IPS-NIHi11 (cell line): ENCODE measurements at regions not wholly inside any gene's neighbourhood (a gene's known extent, or its start where the extent isn't known, plus 50 kb on each side); places are given as distances from the start of the nearest gene placed in this dataset.
A peak's percentile ranks its signal among the peaks of the same experiment; 100 is the strongest.

Source experiments
- DNase-seq: peaks from one replicate; pipeline ENCODE4 v3.0.0; 2012; ENCODE audit warnings: mixed read lengths, low spot score

DNA sequence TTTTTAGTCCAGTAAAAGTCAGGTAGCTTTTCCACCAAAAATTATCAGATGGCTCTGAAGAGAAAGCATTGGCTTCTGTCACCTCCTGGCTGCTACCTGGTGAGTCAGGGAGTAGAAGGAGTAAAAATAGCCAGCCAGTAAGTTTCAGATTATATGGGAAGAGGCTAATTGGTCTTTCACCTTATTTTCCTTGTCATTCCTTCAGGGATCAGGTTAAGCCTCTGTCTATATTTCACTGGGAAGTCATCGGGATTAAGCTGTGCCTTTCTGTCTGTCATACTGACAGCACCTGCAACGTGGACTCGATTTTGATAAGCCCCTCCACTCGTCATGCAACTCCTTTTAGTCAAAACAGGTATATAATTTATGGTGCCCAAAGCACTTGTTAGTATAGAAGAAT, 380.7 kb upstream of the CELF4 start:
- DNase-seq = no peak

DNA sequence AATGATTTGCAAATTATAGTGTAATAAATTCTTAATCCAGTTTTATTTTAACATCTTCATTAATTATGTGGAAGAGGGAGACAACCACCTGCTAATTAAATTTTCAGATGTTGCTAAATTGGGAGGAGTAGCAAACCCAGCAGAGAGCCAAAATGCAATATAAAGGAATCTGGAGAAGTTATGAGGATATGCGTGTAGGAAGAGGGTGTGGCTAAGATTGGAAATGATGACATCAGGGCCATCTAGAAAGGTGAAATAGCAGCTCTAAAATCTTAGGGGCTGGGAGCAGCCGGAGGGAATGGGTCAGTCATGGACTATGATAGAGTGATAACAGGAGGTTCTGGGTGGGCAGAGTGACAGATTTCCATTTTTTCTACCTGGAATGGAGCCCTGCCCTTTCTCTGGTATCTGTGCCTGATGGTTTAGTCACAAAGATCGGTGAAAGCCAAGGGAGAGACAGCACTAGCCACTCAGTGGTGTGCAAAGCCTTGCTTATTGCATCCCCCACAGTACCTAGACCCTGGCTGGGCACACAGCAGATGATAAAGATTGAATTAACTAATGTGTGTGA, 379.2 kb upstream of the CELF4 start:
- no peak for DNase-seq

DNA sequence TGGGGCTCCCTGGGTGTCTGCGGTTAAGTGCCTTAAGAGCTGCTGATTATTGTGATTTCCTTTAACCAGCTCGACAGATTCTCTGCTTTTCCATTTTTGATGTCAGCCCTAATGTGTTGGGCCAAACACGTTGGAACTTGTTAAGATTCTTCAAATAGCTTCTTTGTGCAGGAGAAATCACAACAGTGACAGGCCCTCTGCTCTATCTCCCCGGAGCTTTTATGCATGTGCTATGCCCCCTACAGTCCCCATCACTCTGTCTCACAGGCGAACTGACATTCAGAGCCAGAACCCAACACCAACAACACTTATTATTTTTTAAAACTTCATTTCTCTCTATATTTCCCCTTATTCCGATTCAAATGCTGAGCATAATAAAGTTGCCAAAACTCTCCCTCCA, 371.7 kb upstream of the CELF4 start:
- DNase-seq = no peak

DNA sequence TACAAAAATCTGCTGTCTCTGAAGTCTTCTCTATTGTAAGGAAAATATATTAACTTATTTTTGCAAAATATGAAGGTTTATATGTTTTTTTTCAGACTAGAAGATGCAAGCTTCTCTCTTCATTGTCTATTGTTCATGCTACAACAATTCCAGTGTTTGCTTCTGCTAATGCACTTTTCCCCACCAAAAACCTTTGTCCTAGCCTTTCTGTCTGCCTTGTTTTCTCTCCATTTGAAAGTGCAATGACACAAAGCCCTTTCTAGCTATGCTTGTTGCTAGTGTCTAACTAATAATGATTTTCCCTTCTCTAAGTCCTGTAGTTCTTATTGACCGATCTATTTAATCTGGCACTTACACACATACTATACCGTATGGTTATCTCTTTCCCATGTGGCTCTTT, 369.5 kb upstream of the CELF4 start:
- DNase-seq = no peak

DNA sequence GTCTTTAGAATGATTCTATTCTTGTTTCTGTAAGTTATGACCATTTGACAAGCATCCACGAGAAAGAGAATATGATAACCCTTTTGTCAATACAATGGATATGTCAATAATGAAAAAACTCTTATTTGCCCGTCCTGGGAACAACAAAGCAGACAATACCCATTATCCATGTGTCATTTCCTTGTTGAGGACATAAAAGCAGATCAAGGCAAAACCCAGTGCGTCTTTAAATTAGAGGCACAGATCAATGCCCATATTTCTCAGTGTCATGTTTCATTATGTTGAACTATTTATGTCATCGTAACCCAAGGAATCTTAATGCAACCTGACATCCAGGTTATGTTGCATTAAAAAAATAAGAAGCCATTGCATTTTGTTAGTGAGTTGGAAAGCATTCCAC, 365.0 kb upstream of the CELF4 start:
- no peak for DNase-seq

DNA sequence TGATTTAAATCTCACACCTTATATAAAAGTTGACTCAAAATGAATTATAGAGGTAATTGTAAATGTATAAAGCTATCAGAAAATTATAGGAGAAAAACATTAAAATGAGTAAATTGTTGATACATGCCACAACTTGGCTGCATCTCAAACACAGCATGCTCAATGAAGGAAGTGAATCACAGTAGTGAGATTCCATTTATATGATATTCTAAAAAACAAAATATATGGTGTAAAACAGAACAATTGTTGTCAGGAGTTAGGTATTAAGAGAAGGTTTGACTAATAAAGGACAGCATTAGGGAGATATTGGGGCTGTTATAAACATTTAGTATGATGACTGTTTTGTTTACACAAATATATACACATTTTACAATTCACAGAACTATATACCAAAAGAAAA, 356.6 kb upstream of the CELF4 start:
- DNase-seq = no peak

DNA sequence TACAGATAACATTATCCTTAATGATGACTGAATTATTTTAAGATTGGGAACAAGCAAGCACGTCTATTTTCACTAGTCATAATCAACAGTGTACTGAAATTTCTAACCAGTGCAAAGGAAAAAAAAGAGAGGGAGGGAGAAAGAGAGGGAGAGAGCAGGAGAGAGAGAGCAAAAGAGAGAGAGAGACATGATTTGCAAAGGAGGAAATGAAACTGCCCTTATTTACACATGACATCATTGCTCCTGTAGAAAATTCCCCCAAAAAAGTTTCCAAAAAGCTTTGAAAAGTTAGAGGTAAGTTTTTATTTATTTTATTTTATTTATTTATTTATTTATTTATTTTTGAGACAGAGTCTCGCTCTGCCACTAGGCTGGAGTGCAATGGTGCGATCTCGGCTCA, 355.3 kb upstream of the CELF4 start:
- DNase-seq = no peak

DNA sequence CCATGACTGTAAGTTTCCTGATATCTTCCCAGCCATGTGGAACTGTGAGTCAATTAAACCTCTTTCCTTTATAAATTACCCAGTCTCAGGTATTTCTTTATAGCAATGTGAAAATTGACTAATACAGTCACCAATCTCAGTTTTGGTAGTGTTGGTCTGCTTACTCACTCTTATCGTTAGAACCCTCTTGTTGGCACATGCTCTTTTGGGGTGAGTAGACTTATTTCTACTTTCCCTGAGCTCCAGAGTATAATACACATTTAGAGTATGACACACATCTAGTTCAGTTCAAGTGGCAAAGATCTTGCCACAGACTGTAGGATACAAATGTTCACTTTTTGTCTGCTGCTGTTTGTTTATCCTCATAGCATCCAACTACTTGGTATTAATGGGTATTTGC, 347.5 kb upstream of the CELF4 start:
- DNase-seq = no peak

DNA sequence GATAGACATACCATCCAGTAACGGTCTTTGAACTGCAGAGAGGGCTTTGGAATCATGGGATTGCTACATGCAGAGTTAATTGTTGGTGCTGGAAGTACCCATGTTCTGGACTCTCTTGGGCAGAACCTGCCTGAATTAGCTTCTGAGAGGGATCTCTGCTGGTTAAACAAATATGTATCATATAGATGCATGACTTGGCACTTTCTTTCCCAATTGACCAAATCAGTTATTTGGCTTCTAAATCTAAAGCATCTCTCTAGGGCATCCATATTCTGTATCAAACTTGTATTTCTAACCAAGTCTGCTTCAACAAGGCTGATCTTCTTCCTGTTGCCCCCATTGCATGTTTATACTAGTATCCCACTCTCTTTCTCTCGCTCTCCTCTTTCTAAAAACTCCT, 336.7 kb upstream of the CELF4 start:
- no peak for DNase-seq

DNA sequence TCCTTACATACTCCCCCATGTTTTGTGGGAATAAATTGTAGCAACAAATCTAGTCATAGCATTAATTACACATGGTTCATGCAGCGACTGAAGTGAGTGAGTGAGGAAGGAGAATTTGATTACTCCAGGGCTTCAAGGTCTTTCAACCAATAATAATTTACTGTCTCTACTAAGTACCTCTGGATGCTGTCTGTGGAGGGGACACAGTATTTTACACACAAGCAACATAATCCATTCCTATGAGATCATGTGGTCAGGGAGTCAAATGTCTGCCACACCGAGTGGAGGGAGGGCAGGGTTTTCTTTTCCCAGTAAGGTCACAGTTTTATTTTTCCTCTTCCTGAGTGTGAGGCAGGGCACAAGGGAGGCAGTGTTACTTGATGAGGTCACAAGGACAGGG, 334.7 kb upstream of the CELF4 start:
- DNase-seq = no peak

DNA sequence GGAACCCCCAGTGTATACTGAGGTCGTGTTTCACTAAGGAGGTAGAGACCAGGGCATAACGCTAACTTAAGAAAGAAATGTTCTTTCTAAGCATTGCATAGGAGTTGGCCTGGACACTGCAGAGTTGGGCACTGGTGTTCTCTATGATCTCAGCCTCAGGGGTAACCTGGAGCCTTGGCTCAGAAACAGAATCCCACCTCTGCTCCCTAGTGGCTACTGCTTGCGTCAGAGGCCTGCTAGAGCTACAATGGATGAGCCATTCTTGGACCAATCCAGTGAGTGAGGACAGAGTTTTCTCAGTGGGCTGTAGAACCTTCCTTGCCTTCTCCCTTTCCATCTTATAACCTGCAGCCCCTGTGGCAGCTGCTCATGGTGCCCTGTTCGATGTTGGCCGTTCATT, 324.4 kb upstream of the CELF4 start:
- peak; percentile 29 for DNase-seq

DNA sequence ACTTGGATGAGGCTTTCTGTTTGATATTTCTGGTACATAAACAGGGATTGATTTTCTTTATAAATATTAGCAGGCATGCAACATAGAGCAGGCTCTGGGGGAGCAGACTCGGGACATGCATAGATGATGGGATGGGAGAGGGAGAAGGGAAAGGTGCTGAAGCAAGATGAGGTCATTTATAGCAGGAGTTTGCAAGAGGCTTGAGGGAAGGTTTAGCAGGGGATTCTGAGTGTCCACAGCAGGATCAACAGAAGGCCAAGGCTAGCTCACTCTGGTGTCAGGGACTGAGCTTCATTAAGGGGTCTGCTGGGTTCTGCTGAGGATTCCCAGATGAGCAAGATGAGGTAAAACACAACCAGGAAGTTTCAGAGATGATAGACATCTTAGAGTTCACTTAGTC, 309.1 kb upstream of the CELF4 start:
- no peak for DNase-seq

DNA sequence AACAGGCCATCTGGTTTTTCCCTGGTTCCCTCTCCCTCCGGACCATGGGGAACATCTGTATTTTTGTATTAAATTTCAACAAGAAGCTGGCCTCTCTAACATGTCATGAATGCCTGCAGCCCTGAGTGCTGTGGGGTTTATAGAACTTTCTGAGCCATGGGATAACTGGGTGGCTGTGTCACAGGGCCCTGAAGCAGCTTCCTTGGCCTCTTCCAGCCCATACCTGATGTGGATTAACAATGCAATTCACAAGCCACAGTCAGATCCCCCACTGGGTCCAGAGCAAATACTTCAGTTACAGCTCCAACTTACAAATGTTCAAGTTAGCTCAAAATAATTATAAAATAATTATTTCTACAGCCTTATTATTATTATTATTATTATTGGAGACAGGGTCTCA, 307.8 kb upstream of the CELF4 start:
- no peak for DNase-seq

DNA sequence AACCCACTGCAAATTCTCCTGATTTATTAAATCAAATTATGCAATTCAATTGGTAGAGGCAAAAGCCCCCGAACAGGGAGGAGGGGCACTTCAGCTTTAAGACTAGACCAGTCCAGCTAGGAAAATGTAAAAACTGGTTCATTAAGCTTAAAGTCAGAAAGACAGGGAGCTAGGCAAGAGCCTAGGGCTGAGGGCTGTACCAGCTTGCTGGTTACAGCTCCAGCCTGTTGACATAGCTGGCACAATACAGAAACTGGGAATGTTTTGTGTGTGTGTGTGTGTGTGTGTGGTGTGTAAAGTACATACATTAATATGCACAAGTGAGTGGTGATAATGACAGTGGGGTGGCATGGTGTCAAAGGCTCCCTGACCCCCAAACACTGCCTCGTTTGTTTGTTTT, 307.0 kb upstream of the CELF4 start:
- DNase-seq = no peak

DNA sequence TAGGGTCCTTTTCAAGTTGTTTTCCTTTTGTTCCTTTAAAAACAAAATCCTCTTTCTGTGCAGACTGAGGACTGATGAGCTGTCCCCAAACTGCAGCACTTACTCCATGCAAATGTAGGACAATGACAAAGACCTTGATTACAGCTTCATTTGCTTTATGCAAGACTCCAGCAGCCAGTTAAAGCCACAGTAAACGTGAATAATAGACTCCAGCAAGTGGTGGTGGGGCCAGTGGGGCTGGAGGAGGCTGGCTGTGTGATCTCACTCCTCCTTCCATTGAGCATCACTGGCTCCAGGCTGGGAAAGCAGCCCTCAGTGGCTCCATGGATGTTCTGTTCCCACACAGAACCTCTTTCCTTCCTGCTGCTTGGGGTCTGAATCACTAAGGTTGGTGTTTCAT, 306.0 kb upstream of the CELF4 start:
- DNase-seq = no peak

DNA sequence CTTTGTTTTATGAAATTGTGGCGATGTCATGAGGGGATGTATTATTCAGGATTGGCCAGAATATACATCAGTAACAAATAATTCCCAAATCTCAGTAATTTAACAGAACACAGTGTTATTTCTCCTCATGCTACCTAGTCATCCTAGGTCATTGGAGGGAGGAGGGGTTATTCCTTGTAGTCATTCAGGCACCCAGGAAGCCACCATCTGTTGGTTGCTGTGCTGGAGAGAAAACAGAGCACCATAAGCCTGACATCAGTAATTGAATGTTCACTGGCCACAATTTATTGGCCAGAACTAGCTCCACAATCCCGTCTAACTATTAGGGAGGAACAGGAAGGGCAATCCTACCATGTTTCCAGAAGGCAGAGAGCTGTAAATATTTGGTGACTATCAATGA, 303.5 kb upstream of the CELF4 start:
- no peak for DNase-seq

DNA sequence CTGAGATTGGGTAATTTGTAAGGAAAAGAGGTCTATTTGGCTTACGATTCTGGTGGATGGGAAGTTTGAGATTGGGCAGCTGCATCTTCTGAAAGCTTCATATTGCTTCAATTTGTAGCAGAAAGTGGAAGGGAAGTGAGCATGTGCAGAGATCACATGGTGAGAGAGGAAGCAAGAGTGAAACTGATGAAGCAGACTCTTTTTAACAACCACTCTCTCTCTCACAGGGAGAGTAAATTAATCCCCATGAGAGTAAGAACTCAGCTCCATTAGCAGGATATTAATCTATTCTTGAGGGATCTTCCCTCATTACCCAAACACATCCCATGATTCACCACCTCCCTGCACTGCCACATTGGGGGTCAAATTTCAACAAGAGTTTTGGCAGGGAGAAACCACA, 298.5 kb upstream of the CELF4 start:
- no peak for DNase-seq

DNA sequence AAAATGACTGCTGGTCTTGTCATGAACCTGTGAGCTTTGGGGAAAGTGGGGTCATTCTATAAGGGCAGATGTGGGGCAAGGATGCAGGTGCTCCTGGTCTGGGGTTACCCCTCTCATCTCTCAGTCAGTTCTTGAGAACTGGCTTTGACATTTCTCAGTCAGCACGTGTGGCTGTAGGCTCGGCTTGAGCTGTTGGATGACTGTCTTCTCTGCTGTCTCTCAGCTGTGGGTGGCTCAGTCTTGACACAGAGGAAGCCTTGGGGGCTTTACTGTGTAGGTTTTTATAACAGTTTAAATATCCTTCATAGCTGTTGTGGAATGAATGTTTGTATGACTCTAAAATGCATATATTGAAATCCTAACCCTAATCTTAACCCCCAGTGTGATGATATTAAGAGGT, 296.4 kb upstream of the CELF4 start:
- no peak for DNase-seq

DNA sequence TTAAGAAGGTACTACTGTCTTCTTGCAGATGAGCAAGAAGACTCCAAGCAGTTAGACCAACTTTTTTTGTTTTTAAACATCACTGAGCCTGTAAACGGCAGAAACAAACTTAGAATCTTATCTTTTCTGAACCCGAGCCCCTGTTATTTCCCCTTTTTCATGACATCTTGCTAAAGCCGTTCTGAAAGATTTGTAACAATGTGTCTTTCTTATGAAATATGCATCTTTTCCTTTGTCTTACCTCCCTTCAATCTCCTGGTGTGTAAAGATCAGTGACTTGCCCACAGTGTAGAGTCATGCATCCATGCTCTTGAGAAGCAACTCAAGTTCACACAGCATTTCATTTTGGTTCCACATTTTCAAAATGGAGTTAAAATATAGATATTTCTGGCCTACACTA, 288.8 kb upstream of the CELF4 start:
- DNase-seq = no peak

DNA sequence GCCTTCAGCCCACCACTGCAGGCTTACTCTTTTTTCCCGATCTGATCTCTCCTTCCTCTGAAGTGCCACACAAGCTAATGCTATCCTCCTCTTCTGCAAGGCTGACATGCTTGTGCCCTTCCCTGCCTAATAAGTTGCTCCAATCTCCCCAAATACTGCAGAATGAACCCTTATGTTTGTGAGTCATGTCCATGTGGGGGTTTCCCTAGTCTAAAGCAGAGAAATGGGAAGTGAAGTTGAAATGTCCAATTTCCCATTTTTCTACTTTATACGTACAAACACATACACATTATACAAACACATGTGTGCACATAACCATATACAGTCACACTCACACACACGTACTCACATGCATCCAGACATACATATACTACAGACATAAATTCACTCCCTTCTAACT, 288.1 kb upstream of the CELF4 start:
- DNase-seq = no peak

DNA sequence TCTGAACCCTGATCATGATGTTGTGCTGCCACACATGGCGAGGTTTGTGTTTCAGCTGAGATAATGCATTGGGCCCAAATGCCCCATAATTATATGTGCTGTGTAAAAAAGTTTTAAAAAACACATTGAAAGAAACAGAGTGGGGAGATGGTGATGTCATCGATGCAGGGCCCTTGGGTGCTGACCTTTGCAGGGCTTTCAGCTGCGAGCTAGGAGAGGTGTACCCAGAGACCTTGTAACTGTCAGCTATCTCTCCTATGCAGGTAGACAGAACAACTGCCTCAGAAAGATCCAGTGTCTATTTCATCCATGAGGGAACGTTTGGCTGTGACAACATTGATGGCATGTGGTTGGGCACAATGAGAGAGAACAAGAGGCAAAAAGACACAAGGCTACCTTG, 286.9 kb upstream of the CELF4 start:
- DNase-seq = no peak

DNA sequence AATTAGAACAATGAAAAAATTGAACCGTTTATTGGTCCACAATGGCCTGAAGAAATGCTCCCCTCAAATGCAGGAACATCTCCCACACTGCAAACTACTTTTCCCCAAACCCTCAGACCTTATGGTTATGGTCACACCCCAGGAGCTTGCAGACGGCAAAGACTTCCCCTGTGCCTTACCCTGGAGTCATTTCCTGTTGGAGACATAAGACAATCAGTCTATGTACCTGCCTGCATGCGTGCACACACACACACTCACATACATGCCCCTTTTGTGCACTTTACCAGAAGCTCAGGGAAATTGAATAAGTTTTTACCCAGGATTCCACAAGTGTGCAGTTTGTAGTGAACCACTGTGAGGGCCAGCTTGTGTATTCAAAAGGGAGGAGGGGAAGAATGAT, 281.9 kb upstream of the CELF4 start:
- DNase-seq = no peak

DNA sequence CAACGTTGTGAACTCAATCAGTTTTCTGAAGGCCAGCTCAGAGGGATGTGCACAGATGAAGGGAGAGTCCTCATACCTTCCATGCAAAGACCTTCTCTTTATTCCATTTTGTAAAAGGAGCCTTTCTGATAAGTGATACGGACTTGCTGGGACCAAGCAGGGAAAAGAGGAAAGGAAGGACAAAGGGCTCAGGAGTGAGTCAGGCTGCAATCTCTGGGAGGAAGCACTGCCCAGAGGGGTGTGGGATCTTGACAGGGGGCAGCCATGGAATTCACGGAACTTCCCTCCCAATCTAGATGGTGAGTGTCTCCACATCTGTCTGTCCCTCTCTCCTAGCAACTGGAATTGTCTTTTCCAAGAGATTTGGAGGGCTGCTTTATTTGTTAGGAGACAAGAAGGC, 281.4 kb upstream of the CELF4 start:
- peak; percentile 17 for DNase-seq

DNA sequence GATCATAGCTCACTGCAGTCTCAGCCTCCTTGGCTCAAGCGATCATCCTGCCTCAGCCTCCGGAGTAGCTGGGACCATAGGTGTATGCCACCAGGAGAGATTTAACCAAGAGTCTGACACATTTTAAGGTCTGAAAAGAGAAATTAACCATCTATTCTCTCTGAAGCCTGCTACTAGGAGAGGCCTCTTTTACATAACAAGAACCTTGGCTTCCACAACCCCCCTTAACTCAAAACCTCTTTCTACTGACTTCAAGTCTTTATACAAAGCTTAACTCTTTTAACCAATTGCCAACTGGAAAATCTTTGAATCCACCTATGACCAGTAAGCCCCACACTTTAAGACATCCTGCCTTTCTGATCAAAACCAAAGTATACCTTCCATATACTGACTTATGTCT, 279.9 kb upstream of the CELF4 start:
- no peak for DNase-seq
